HCT116 (cell line): ENCODE measurements at regions not wholly inside any gene's neighbourhood (a gene's known extent, or its start where the extent isn't known, plus 50 kb on each side); places are given as distances from the start of the nearest gene placed in this dataset.

ENCODE experiments used
- ATAC-seq: fragments of 200-7000 bp; cut with Tn5 transposase; 2 replicates; pipeline ENCODE4 v1.9.1; 2020; ENCODE audit warnings: mild to moderate bottlenecking, moderate library complexity
- BruUV-seq: library from RNA; stranded (reverse); fragments of 400-500 nt; replicated peaks from 2 replicates; lab custom pipeline; 2021; lab: Mats Ljungman, UMichigan
- CTCF ChIA-PET: fragments of 300-600 bp; sonication (Branson Sonifier 250); formaldehyde crosslinking; loops from one replicate; lab custom pipeline; 2021; ENCODE audit warnings: antibody characterized with exemption; lab: Charles Lee
- POLR2A ChIA-PET: fragments of 300-600, 350-600 bp; sonication (Branson Sonifier 250); formaldehyde crosslinking; loops from one replicate; lab custom pipeline; 2021; ENCODE audit warnings: antibody characterized with exemption; lab: Charles Lee
- RAD21 ChIA-PET, 2 experiments: fragments of 300-600 bp; sonication (Branson Sonifier 250); formaldehyde crosslinking; loops; one replicate each; lab custom pipeline; 2023; ENCODE audit warnings: low total read pairs in 2 of 2; ENCODE audit not compliant: uncharacterized antibody in 2 of 2, unreplicated experiment in 2 of 2, low non-redundant PET in 1 of 2; lab: Charles Lee
- DNase-seq: peaks from one replicate; pipeline ENCODE4 v3.0.0-alpha.2; 2010; ENCODE audit warnings: low read depth, low spot score
- H2AFZ ChIP-seq: fragments of 200-600 bp; shearing (Covaris generic), sonication (generic); 2 replicates; pipeline ENCODE4 v1.6.1; 2017; ENCODE audit warnings: low read depth, mixed run types, mixed read lengths, antibody characterized with exemption, low read length; ENCODE audit not compliant: poor library complexity, severe bottlenecking
- H3K27ac ChIP-seq: 2 replicates; pipeline ENCODE4 v1.5.1; 2012; ENCODE audit warnings: low read depth, low read length
- H3K27me3 ChIP-seq: fragments of 200-600 bp; sonication (generic); 2 replicates; pipeline ENCODE4 v1.6.1; 2016; ENCODE audit warnings: mixed run types, low read length, mixed read lengths; ENCODE audit not compliant: insufficient read depth
- H3K36me3 ChIP-seq, 2 experiments: fragments of 200-500 bp in 1 of 2; fragments of 200-600 bp in 1 of 2; sonication (Bioruptor generic) in 1 of 2; sonication (generic) in 1 of 2; 2 replicates each; pipeline versions ENCODE4 v1.5.1 to v1.6.1; 2014 to 2016; ENCODE audit warnings: low read length in 2 of 2, inconsistent platforms in 1 of 2, mixed read lengths in 1 of 2, mixed run types in 1 of 2; ENCODE audit not compliant: insufficient read depth in 2 of 2, control insufficient read depth in 1 of 2
- H3K4me1 ChIP-seq, 2 experiments: fragments of 200-600 bp in 1 of 2; sonication (generic) in 1 of 2; 2 replicates each; pipeline versions ENCODE4 v1.5.1 to v1.6.1; 2012 to 2017; ENCODE audit warnings: low read length in 2 of 2, inconsistent platforms in 1 of 2, mild to moderate bottlenecking in 1 of 2, mixed read lengths in 1 of 2, mixed run types in 1 of 2, moderate library complexity in 1 of 2; ENCODE audit not compliant: insufficient read depth in 2 of 2, control insufficient read depth in 1 of 2
- H3K4me2 ChIP-seq: fragments of 200-600 bp; sonication (generic); 2 replicates; pipeline ENCODE4 v1.6.1; 2017; ENCODE audit warnings: mixed run types, low read length, mixed read lengths
- H3K4me3 ChIP-seq, 2 experiments: fragments of 200-600 bp in 1 of 2; sonication (generic) in 1 of 2; replicated peaks in 1 of 2; 2 replicates each; pipeline ENCODE4 v1.5.1; 2011 to 2016; ENCODE audit warnings: low read length in 2 of 2, control low read depth in 1 of 2, low read depth in 1 of 2, mild to moderate bottlenecking in 1 of 2, mixed read lengths in 1 of 2, mixed run types in 1 of 2
- H3K79me2 ChIP-seq: fragments of 200-600 bp; sonication (generic); 2 replicates; pipeline ENCODE4 v1.6.1; 2017; ENCODE audit warnings: mild to moderate bottlenecking, mixed run types, low read length, moderate library complexity, mixed read lengths; ENCODE audit not compliant: insufficient read depth
- H3K9ac ChIP-seq: fragments of 200-600 bp; sonication (generic); 2 replicates; pipeline ENCODE4 v1.6.1; 2016; ENCODE audit warnings: low read length, mixed read lengths
- H3K9me2 ChIP-seq: fragments of 200-600 bp; sonication (generic), shearing (Covaris generic); 2 replicates; pipeline ENCODE4 v1.6.1; 2017; ENCODE audit warnings: mixed run types, mild to moderate bottlenecking, moderate library complexity; ENCODE audit not compliant: insufficient read depth
- H3K9me3 ChIP-seq, 2 experiments: fragments of 200-500 bp in 1 of 2; fragments of 200-600 bp in 1 of 2; sonication (Bioruptor generic) in 1 of 2; sonication (generic) in 1 of 2; 2 replicates each; pipeline ENCODE4 v1.6.1; 2014 to 2017; ENCODE audit warnings: low read length in 2 of 2, mixed read lengths in 2 of 2, inconsistent platforms in 1 of 2, low read depth in 1 of 2, mild to moderate bottlenecking in 1 of 2, mixed run types in 1 of 2, moderate library complexity in 1 of 2; ENCODE audit not compliant: control insufficient read depth in 1 of 2, insufficient read depth in 1 of 2
- H4K20me1 ChIP-seq: fragments of 200-600 bp; sonication (generic), shearing (Covaris generic); 2 replicates; pipeline ENCODE4 v1.6.1; 2017; ENCODE audit warnings: mixed run types, mild to moderate bottlenecking, moderate library complexity; ENCODE audit not compliant: insufficient read depth
- CBX3 ChIP-seq: IDR thresholded peaks from 2 replicates; pipeline ENCODE4 v1.6.1; 2012; ENCODE audit warnings: low read depth
- ELF1 ChIP-seq: IDR thresholded peaks from 2 replicates; pipeline ENCODE4 v1.6.1; 2012; ENCODE audit warnings: low read depth, borderline replicate concordance
- EZH2 ChIP-seq: fragments of 200-600 bp; sonication (generic); IDR thresholded peaks from 2 replicates; pipeline ENCODE4 v1.6.1; 2017; ENCODE audit warnings: antibody characterized with exemption, mixed run types
- EZH2phosphoT487 ChIP-seq: fragments of 200-600 bp; IDR thresholded peaks from 2 replicates; pipeline ENCODE4 v1.6.1; 2018; ENCODE audit warnings: antibody characterized with exemption, borderline replicate concordance
- FOSL1 ChIP-seq: IDR thresholded peaks from 2 replicates; pipeline ENCODE4 v1.6.1; 2012; ENCODE audit warnings: low read depth
- JUND ChIP-seq: IDR thresholded peaks from 2 replicates; pipeline ENCODE4 v1.6.1; 2012
- MAX ChIP-seq: IDR thresholded peaks from 2 replicates; pipeline ENCODE4 v1.6.1; 2012
- RAD21 ChIP-seq: IDR thresholded peaks from 2 replicates; pipeline ENCODE4 v1.6.1; 2012; ENCODE audit warnings: low read depth, mild to moderate bottlenecking
- REST ChIP-seq: IDR thresholded peaks from 2 replicates; pipeline ENCODE4 v1.6.1; 2012; ENCODE audit warnings: low read depth
- SIN3A ChIP-seq: IDR thresholded peaks from 2 replicates; pipeline ENCODE4 v1.6.1; 2012; ENCODE audit warnings: low read depth
- SP1 ChIP-seq: IDR thresholded peaks from 2 replicates; pipeline ENCODE4 v1.6.1; 2012; ENCODE audit warnings: low read depth
- TCF7L2 ChIP-seq: IDR thresholded peaks from 2 replicates; pipeline ENCODE4 v1.7.0; 2011; ENCODE audit warnings: borderline replicate concordance, inconsistent platforms; ENCODE audit not compliant: insufficient read depth, insufficient read length; ENCODE audit errors: extremely low read depth
- ZBTB33 ChIP-seq: IDR thresholded peaks from 2 replicates; pipeline ENCODE4 v1.6.1; 2011; ENCODE audit warnings: mild to moderate bottlenecking, low read length, moderate library complexity; ENCODE audit not compliant: insufficient replicate concordance; ENCODE audit errors: extremely low read depth
- intact Hi-C: fragments of 100-400 bp; cut with micrococcal nuclease; formaldehyde crosslinking; loops from 2 replicates; pipeline ENCODE4 v1.10.0; 2022

GRCh38 chrX:45506149-45506730 is 305.6 kb upstream of the DIPK2B start:
- no peaks in the 10 kb centered on the region for H4K20me1 ChIP-seq
- H3K9me3 ChIP-seq, result peaks cover 0 to 4% of the 10 kb centered on the region in 2 experiments; a peak in 1 of 4 replicates
- peaks cover 26 to 45% of the 10 kb centered on the region in 2 experiments for H3K4me1 ChIP-seq
- no peaks in the 10 kb centered on the region for H3K9me2 ChIP-seq
- no peaks in the 10 kb centered on the region for H3K27me3 ChIP-seq
- TSS peak; percentile 95 for BruUV-seq
- no peaks in the 10 kb centered on the region for H3K79me2 ChIP-seq
- H2AFZ ChIP-seq, result no peak overlapping the region
- POLR2A ChIA-PET, result interaction anchor here (1.1 to 1.4 kb wide), 3 partner anchors 11 to 184 kb away, joined by 3 to 5 read pairs (median 4); no protein-coding TSS in a partner anchor
- H3K9ac ChIP-seq, result peak overlapping the region; percentile 64
- RAD21 ChIA-PET, result no interaction called here
- TF ChIP-seq TCF7L2, result no peak
- no peak for TF ChIP-seq ZBTB33
- no peak for TF ChIP-seq SP1
- TF ChIP-seq JUND, result no peak
- TF ChIP-seq EZH2phosphoT487, result no peak
- H3K36me3 ChIP-seq, result peaks cover 0 to 15% of the 10 kb centered on the region in 2 experiments; a peak in 2 of 4 replicates
- peak overlapping the region; percentile 96 for H3K27ac ChIP-seq
- intact Hi-C loops, result loop anchor here (2.0 kb wide), 1 partner anchor 183 kb away; no protein-coding TSS in a partner anchor
- DNase-seq (no peak), ATAC-seq (peak; percentile 35)
- CTCF ChIA-PET, result no interaction called here
- H3K4me3 ChIP-seq, result no peak overlapping the region
- peak overlapping the region; percentile 54 for H3K4me2 ChIP-seq

GRCh38 chrX:45505214-45505613 is 304.5 kb upstream of the DIPK2B start:
- H3K4me2 ChIP-seq, result no peak overlapping the region
- RAD21 ChIA-PET, result no interaction called here
- ATAC-seq (no peak), DNase-seq (no peak)
- H3K4me3 ChIP-seq, result no peak overlapping the region
- POLR2A ChIA-PET, result no interaction called here
- H3K9me2 ChIP-seq, result no peaks in the 10 kb centered on the region
- H4K20me1 ChIP-seq, result no peaks in the 10 kb centered on the region
- CTCF ChIA-PET, result no interaction called here
- H3K36me3 ChIP-seq, result peaks cover 0 to 17% of the 10 kb centered on the region in 2 experiments; a peak in 2 of 4 replicates
- no peaks in the 10 kb centered on the region for H3K27me3 ChIP-seq
- peak overlapping the region; percentile 96 for H3K27ac ChIP-seq
- no TSS peak for BruUV-seq
- H3K9ac ChIP-seq, result no peak overlapping the region; the same call in 1 of the 2 replicates
- H3K9me3 ChIP-seq, result peaks cover 0 to 4% of the 10 kb centered on the region in 2 experiments; a peak in 1 of 4 replicates
- H3K4me1 ChIP-seq, result peaks cover 26 to 45% of the 10 kb centered on the region in 2 experiments
- intact Hi-C loops, result no loop called here
- no peaks in the 10 kb centered on the region for H3K79me2 ChIP-seq
- no peak overlapping the region for H2AFZ ChIP-seq
- no peak for TF ChIP-seq CBX3
- TF ChIP-seq JUND, result no peak
- TF ChIP-seq RAD21, result no peak
- no peak for TF ChIP-seq MAX
- TF ChIP-seq FOSL1, result no peak
- TF ChIP-seq SIN3A, result no peak
- no peak for TF ChIP-seq TCF7L2
- no peak for TF ChIP-seq EZH2
- no peak for TF ChIP-seq ELF1
- TF ChIP-seq REST, result no peak
